Natural killer cell (primary cell): ENCODE measurements at regions not wholly inside any gene's neighbourhood (a gene's known extent, or its start where the extent isn't known, plus 50 kb on each side); places are given as distances from the start of the nearest gene placed in this dataset.

Experiments used
- ATAC-seq, 3 donors: fragments of 150-1000 bp in 2 of 3; fragments of 200-7000 bp in 1 of 3; cut with Tn5 transposase; 1 replicate in 1 of 3; 2 replicates in 2 of 3; pipeline ENCODE4 v1.10.0; 2021; ENCODE audit warnings: mild to moderate bottlenecking in 2 of 3, moderate library complexity in 2 of 3
- DNase-seq, 2 donors: peaks; one replicate each; pipeline versions ENCODE4 v3.0.0 to v3.0.0-alpha.2; 2013 to 2021; ENCODE audit warnings: mixed read lengths in 1 of 2
- H3K27ac ChIP-seq: one replicate; pipeline ENCODE4 v1.5.1; 2013; ENCODE audit warnings: mild to moderate bottlenecking, low read length
- H3K27me3 ChIP-seq: one replicate; pipeline ENCODE4 v1.6.1; 2013; ENCODE audit warnings: low read length; ENCODE audit not compliant: control insufficient read depth, insufficient read depth
- H3K36me3 ChIP-seq: one replicate; pipeline ENCODE4 v1.6.1; 2013; ENCODE audit warnings: low read length; ENCODE audit not compliant: control insufficient read depth, insufficient read depth
- H3K4me1 ChIP-seq: one replicate; pipeline ENCODE4 v1.6.1; 2013; ENCODE audit warnings: low read length; ENCODE audit not compliant: control insufficient read depth, insufficient read depth
- H3K4me3 ChIP-seq: one replicate; pipeline ENCODE4 v1.5.1; 2013; ENCODE audit warnings: low read length
- H3K9me3 ChIP-seq: one replicate; pipeline ENCODE4 v1.6.1; 2013; ENCODE audit warnings: low read length; ENCODE audit not compliant: control insufficient read depth, insufficient read depth
- H3K27ac Mint-ChIP-seq, 2 donors: one replicate each; pipeline ENCODE4 v1.8.0; 2022; ENCODE audit warnings: mild to moderate bottlenecking in 2 of 2, mixed read lengths in 2 of 2, moderate library complexity in 1 of 2
- H3K27me3 Mint-ChIP-seq, 2 donors: one replicate each; pipeline ENCODE4 v1.8.0; 2022; ENCODE audit warnings: low read depth in 2 of 2, mixed read lengths in 2 of 2
- H3K36me3 Mint-ChIP-seq: one replicate; pipeline ENCODE4 v1.8.0; 2022; ENCODE audit warnings: mixed read lengths
- H3K4me1 Mint-ChIP-seq, 2 donors: one replicate each; pipeline ENCODE4 v1.8.0; 2022; ENCODE audit warnings: mixed read lengths in 2 of 2
- H3K4me3 Mint-ChIP-seq: one replicate; pipeline ENCODE4 v1.8.0; 2022; ENCODE audit warnings: mild to moderate bottlenecking, moderate library complexity, mixed read lengths
- H3K9me3 Mint-ChIP-seq, 2 donors: one replicate each; pipeline ENCODE4 v1.8.0; 2022; ENCODE audit warnings: mixed read lengths in 2 of 2
- CTCF ChIP-seq: fragments of 200-600 bp; IDR thresholded peaks from one replicate; pipeline ENCODE4 v1.8.0; 2022; ENCODE audit warnings: antibody characterized with exemption
- WGBS: methylation state at CpG from one replicate; pipeline ENCODE4 v1.1.7; 2013; ENCODE audit warnings: missing lambda C conversion rate; ENCODE audit not compliant: insufficient coverage; 5-methylcytosine and 5-hydroxymethylcytosine counted together
- intact Hi-C: fragments of 100-400 bp; cut with micrococcal nuclease; formaldehyde crosslinking; loops from one replicate; pipeline ENCODE4 v1.14.2; 2022

DNA sequence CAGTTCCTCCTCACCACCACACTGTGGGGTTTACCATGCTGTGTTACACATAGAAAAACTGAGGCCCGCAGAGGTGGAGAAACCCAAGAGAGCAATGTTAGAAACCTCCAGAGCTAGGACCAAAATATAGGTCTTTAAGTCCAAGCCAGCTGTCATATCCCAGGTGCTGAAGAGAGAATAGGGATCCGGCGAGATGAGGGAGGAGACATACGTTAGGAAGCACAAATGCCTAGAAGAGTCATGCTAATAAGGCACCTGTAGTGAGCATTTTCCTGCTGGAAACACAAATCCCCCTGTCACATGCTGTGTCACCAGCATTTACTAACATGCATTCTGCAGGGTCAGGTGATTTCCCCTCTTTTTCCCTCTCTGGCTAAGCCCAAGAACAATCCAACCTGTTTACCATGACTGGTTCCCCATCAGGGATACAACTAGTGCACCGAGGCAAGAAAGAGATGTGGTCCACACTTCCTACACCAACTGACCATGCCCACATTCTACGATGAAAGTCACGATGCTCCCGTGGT is 168.6 kb upstream of the CAMK1G start:
- WGBS, result 83% methylated on average over 8 of the region's 8 CpGs
- Histone ChIP-seq H3K27me3 (no peaks in the 10 kb centered on the region), H3K4me1 (no peaks in the 10 kb centered on the region), H3K36me3 (no peaks in the 10 kb centered on the region), H3K9me3 (no peaks in the 10 kb centered on the region), H3K4me3 (no peak overlapping the region), H3K27ac (no peak overlapping the region)
- Mint-ChIP-seq H3K4me1 (no peaks in the 10 kb centered on the region), H3K27ac (no peak overlapping the region), H3K4me3 (no peak overlapping the region), H3K9me3 (peaks cover 0 to 3% of the 10 kb centered on the region in 2 donors), H3K27me3 (peaks cover 11% of the 10 kb centered on the region in 2 donors), H3K36me3 (no peaks in the 10 kb centered on the region)
- DNase-seq (no peak), ATAC-seq (no peak)
- TF ChIP-seq CTCF, result no peak
- intact Hi-C loops, result no loop called here

- Histone ChIP-seq H3K4me1 (no peaks in the 10 kb centered on the region), H3K27ac (no peak overlapping the region), H3K27me3 (no peaks in the 10 kb centered on the region), H3K36me3 (no peaks in the 10 kb centered on the region), H3K9me3 (no peaks in the 10 kb centered on the region), H3K4me3 (no peak overlapping the region)
- intact Hi-C loops, result no loop called here
- DNase-seq, result no peak
- H3K4me3 Mint-ChIP-seq, result no peak overlapping the region
- H3K27ac Mint-ChIP-seq, result no peak overlapping the region
- 81% methylated on average over 2 of the region's 2 CpGs for WGBS
- H3K9me3 Mint-ChIP-seq, result peaks cover 0 to 3% of the 10 kb centered on the region in 2 donors
- H3K36me3 Mint-ChIP-seq, result no peaks in the 10 kb centered on the region
- peaks cover 11% of the 10 kb centered on the region in 2 donors for H3K27me3 Mint-ChIP-seq
- H3K4me1 Mint-ChIP-seq, result no peaks in the 10 kb centered on the region
- no peak for ATAC-seq
- no peak for TF ChIP-seq CTCF
Observed at GRCh38 chr1:209416039-209416438, 167.5 kb upstream of the CAMK1G start.

DNA sequence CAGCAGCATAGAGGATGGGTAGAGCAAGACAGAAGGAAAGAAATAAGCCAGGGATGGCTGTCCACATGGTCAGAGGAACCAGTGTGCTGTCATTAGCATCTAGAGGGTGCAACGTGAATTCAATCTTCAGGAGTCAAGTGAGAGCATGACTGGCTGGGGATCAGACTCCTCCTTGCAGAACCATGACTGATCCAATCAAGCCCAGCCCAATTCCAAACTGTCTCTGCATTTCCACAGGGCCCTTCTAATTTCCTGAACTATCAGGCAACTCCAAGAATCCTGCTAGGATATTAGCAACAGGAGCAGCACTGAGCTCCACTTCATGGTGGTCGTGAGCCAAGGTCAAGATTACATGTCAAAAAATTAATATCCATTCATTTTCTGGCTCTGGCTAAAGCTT is 166.8 kb upstream of the CAMK1G start:
- no peak for ATAC-seq
- TF ChIP-seq CTCF, result no peak
- 77% methylated on average over 2 of the region's 2 CpGs for WGBS
- Histone ChIP-seq H3K9me3 (no peaks in the 10 kb centered on the region), H3K4me3 (no peak overlapping the region), H3K27ac (no peak overlapping the region), H3K27me3 (no peaks in the 10 kb centered on the region), H3K36me3 (no peaks in the 10 kb centered on the region), H3K4me1 (no peaks in the 10 kb centered on the region)
- no peak for DNase-seq
- intact Hi-C loops, result no loop called here
- H3K27ac Mint-ChIP-seq, result no peak overlapping the region
- H3K9me3 Mint-ChIP-seq, result peaks cover 0 to 3% of the 10 kb centered on the region in 2 donors
- no peak overlapping the region for H3K4me3 Mint-ChIP-seq
- no peaks in the 10 kb centered on the region for H3K4me1 Mint-ChIP-seq
- H3K36me3 Mint-ChIP-seq, result no peaks in the 10 kb centered on the region
- peaks cover 11 to 12% of the 10 kb centered on the region in 2 donors for H3K27me3 Mint-ChIP-seq

DNA sequence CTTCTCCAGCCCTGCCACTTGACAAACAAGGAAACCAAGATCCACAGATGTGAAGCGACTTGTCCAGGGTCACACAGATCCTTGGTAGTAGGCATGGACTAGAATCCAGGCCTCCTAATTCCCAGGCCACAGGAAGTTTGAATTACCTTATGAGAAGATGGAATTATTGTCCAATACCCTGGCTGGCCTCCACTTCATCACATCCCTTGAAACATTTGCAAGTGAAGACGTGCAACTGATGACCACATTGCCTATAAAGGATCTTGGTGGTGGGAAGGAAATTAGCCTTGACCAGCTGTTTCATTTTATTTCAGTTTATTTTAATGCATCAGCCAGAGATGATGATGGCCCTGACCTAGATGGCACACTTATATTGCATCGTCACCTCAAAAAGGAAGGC is 165.8 kb upstream of the CAMK1G start:
- Mint-ChIP-seq H3K27ac (no peak overlapping the region), H3K27me3 (peaks cover 11 to 14% of the 10 kb centered on the region in 2 donors), H3K36me3 (no peaks in the 10 kb centered on the region), H3K4me3 (no peak overlapping the region), H3K4me1 (no peaks in the 10 kb centered on the region), H3K9me3 (no peaks in the 10 kb centered on the region)
- WGBS, result 83% methylated on average over 3 of the region's 3 CpGs
- Histone ChIP-seq H3K4me3 (no peak overlapping the region), H3K36me3 (no peaks in the 10 kb centered on the region), H3K27me3 (no peaks in the 10 kb centered on the region), H3K9me3 (no peaks in the 10 kb centered on the region), H3K27ac (no peak overlapping the region), H3K4me1 (no peaks in the 10 kb centered on the region)
- no peak for DNase-seq
- intact Hi-C loops, result no loop called here
- no peak for TF ChIP-seq CTCF
- no peak for ATAC-seq
